ENCODE measurements at regions not wholly inside any gene's neighbourhood (a gene's known extent, or its start where the extent isn't known, plus 50 kb on each side); places are given as distances from the start of the nearest gene placed in this dataset.

GRCh38 chr18:46243673-46244072 is 139.5 kb downstream of the HAUS1 start:
- TF ChIP-seq EZH2phosphoT487 (IDR thresholded peaks at IDR 0.05; ENCODE audit: insufficient read depth, low read depth) (no peak), EZH2 (IDR thresholded peaks at IDR 0.05; ENCODE audit: insufficient read depth, poor library complexity, severe bottlenecking) (no peak)
